ENCODE measurements at regions not wholly inside any gene's neighbourhood (a gene's known extent, or its start where the extent isn't known, plus 50 kb on each side); places are given as distances from the start of the nearest gene placed in this dataset.

DNA sequence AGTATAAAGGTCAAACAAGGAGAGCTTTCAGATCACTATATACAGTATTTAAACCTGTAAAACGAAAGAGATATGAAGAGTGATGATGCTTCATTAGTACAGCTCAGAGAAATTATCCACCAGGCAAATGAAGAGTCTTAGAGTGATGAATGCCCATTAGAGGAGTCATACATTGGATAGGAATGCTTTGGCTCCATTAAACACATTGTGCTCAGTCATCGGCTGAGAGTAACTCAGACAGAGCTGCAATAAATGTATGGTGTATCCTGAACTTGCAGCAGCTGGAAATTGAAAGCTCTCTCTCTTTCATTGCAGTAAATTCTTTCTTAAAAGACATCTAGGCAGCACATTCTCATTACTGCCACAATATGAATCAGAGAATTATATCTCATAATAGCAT lies 340.8 kb upstream of the SPHKAP start:
- TF ChIP-seq CTCF (IDR thresholded peaks at IDR 0.05) (no peak), POLR2A (IDR thresholded peaks at IDR 0.05) (no peak), POLR2AphosphoS5 (IDR thresholded peaks at IDR 0.05; ENCODE audit: insufficient read depth in 1 of 2, low read depth in 1 of 2) (no peak)

Data from vagina (tissue), 2 donors.